ENCODE measurements at regions not wholly inside any gene's neighbourhood (a gene's known extent, or its start where the extent isn't known, plus 50 kb on each side); places are given as distances from the start of the nearest gene placed in this dataset.

DNA sequence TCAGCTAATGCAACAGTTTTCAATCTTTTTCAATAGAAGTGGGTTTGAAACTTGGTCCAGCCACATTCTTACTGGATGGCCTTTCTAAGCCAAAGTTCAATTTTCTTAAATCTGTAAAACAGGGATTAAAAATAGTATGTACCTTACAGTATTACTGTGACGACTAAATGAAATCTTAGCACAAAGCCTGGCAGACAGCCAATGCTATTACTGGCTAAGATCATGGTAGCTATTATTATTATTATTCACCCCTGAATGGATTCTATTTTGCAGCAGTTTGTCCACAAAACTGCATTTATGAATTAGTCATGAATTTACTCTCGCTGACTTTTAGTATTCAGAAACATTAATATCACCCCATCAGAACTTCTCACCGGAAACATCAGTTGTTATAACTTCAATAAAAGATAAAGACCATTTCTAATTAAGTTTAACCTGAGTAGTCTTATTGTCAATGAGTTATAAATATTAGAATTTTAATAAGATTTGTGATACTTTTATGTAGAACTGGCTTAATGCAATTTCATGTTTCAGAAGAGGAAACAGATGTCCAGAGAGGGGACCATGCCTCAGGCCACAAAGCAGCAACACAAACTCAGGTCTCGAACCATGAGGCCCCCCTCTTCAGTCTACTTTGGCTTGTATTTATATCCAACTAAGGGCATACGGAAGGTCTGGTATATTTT is 468.2 kb downstream of the ARHGEF28 start:
- 80% methylated on average over 5 of the region's 5 CpGs for WGBS, 2 donors
- Histone ChIP-seq H3K9me3 (no peaks in the 10 kb centered on the region), H3K27ac (no peak overlapping the region), H3K4me3 (no peak overlapping the region), H3K36me3 (ENCODE audit: low read depth, missing control alignments) (no peaks in the 10 kb centered on the region), H3K27me3 (no peaks in the 10 kb centered on the region), H3K4me1 (no peaks in the 10 kb centered on the region)
- intact Hi-C loops (cut with DNase I; ENCODE audit: low total_unique reads), result no loop called here
- DNase-seq, result no peak
- TF ChIP-seq POLR2A (IDR thresholded peaks at IDR 0.05), result no peak
- no peak for TF ChIP-seq CTCF (IDR thresholded peaks at IDR 0.05)

DNA sequence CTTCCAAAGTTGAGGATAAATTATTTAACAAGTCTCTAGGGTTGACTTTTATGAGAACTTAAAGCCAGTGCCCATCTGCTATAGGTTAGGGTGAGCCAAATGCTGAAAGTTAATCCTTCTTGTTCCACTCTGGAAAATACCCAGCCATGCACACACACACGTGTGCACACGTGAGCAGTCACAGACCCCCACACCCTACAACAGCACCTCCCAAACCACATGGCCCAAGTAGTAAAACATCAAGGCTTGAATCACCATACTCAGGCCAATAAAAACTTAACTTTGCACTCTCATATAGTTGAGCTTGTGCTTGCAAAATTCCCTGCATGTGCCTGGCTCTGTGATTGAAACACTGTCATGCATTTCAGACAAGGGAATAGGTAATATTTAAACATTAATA is 467.6 kb downstream of the ARHGEF28 start:
- no peaks in the 10 kb centered on the region for H3K4me1 ChIP-seq
- 60 to 72% methylated on average over 2 of the region's 2 CpGs for WGBS, 2 donors
- no peak overlapping the region for H3K27ac ChIP-seq
- no peak for TF ChIP-seq CTCF (IDR thresholded peaks at IDR 0.05)
- TF ChIP-seq POLR2A (IDR thresholded peaks at IDR 0.05), result no peak
- H3K36me3 ChIP-seq (ENCODE audit: low read depth, missing control alignments), result no peaks in the 10 kb centered on the region
- intact Hi-C loops (cut with DNase I; ENCODE audit: low total_unique reads), result no loop called here
- no peak overlapping the region for H3K4me3 ChIP-seq
- no peaks in the 10 kb centered on the region for H3K27me3 ChIP-seq
- no peak for DNase-seq
- H3K9me3 ChIP-seq, result no peaks in the 10 kb centered on the region

GRCh38 chr5:74092766-74093165 is 466.8 kb downstream of the ARHGEF28 start:
- no peaks in the 10 kb centered on the region for H3K4me1 ChIP-seq
- no peaks in the 10 kb centered on the region for H3K27me3 ChIP-seq
- DNase-seq, result no peak
- no peak overlapping the region for H3K27ac ChIP-seq
- no peak overlapping the region for H3K4me3 ChIP-seq
- WGBS, 2 donors, result 85 to 98% methylated on average over 2 of the region's 2 CpGs
- intact Hi-C loops (cut with DNase I; ENCODE audit: low total_unique reads), result no loop called here
- H3K36me3 ChIP-seq (ENCODE audit: low read depth, missing control alignments), result no peaks in the 10 kb centered on the region
- TF ChIP-seq CTCF (IDR thresholded peaks at IDR 0.05), result no peak
- H3K9me3 ChIP-seq, result no peaks in the 10 kb centered on the region

GRCh38 chr5:74085782-74086181 is 459.8 kb downstream of the ARHGEF28 start:
- H3K4me3 ChIP-seq, result no peak overlapping the region
- DNase-seq, result no peak
- no peak overlapping the region for H3K27ac ChIP-seq
- intact Hi-C loops (cut with DNase I; ENCODE audit: low total_unique reads), result no loop called here
- no peaks in the 10 kb centered on the region for H3K9me3 ChIP-seq
- no peaks in the 10 kb centered on the region for H3K27me3 ChIP-seq
- H3K4me1 ChIP-seq, result peaks cover 7% of the 10 kb centered on the region
- no peaks in the 10 kb centered on the region for H3K36me3 ChIP-seq (ENCODE audit: low read depth, missing control alignments)
- 100% methylated on average over 2 of the region's 2 CpGs for WGBS, 2 donors
- TF ChIP-seq POLR2A (IDR thresholded peaks at IDR 0.05) (no peak), CTCF (IDR thresholded peaks at IDR 0.05) (no peak)

DNA sequence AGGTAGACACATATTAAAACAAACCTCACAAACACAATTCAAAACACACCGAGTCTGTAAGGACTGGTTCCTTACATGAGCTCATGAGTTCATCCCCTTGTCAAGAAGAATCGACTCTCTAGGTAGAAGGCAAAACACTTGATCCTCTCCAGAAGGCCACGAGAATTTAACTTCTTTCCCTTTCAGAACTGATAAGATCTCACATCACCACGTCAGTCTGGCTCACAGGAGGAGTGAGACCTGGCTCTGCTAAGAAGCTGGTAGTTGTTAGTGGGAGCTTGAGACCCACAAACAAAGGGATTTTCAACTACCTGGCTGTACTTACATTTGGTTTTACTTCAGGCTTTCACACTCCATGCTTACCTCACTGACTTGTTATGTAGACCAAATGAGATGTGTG is 459.2 kb downstream of the ARHGEF28 start:
- H3K36me3 ChIP-seq (ENCODE audit: low read depth, missing control alignments), result no peaks in the 10 kb centered on the region
- no peak for DNase-seq
- no peaks in the 10 kb centered on the region for H3K9me3 ChIP-seq
- no peak overlapping the region for H3K4me3 ChIP-seq
- no peak overlapping the region for H3K27ac ChIP-seq
- peaks cover 13% of the 10 kb centered on the region for H3K4me1 ChIP-seq
- TF ChIP-seq POLR2A (IDR thresholded peaks at IDR 0.05) (no peak), CTCF (IDR thresholded peaks at IDR 0.05) (no peak)
- no peaks in the 10 kb centered on the region for H3K27me3 ChIP-seq
- intact Hi-C loops (cut with DNase I; ENCODE audit: low total_unique reads), result no loop called here
- WGBS, 2 donors, result 64 to 81% methylated on average over 4 of the region's 4 CpGs

Measured in testis (tissue), 2 donors.